RCC 7860 (cell line): ENCODE measurements at regions not wholly inside any gene's neighbourhood (a gene's known extent, or its start where the extent isn't known, plus 50 kb on each side); places are given as distances from the start of the nearest gene placed in this dataset.

Experiments
- DNase-seq: peaks from one replicate; pipeline ENCODE4 v3.0.0-alpha.2; 2015; ENCODE audit warnings: low spot score
- FAIRE-seq: peaks from 2 replicates; lab custom pipeline; 2012; peaks lifted over from hg19 to GRCh38; lab: Jason Lieb, UNC

- DNase-seq (no peak), FAIRE-seq (no peak)
Observed at GRCh38 chr7:7110706-7111105, 71.6 kb upstream of the C1GALT1 start.

DNA sequence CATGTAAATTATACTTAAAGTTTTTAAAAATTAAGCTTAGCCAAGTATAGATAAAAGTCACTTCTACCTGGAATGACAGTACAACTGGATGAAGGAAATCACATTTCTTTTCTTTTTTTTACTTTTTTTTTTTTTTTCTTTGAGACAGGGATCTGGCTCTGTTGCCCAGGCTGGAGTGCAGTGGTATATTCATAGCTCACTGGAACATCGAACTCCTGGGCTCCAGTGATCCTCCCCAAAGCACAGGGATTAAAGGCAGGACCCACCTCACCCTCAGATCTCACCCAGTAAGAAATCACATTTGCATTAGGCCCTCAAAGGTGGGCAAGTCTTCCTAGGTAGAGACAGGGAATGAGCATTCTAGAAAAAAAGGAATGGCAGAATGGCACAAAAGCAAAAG is 69.5 kb upstream of the C1GALT1 start:
- FAIRE-seq (no peak), DNase-seq (no peak)

DNA sequence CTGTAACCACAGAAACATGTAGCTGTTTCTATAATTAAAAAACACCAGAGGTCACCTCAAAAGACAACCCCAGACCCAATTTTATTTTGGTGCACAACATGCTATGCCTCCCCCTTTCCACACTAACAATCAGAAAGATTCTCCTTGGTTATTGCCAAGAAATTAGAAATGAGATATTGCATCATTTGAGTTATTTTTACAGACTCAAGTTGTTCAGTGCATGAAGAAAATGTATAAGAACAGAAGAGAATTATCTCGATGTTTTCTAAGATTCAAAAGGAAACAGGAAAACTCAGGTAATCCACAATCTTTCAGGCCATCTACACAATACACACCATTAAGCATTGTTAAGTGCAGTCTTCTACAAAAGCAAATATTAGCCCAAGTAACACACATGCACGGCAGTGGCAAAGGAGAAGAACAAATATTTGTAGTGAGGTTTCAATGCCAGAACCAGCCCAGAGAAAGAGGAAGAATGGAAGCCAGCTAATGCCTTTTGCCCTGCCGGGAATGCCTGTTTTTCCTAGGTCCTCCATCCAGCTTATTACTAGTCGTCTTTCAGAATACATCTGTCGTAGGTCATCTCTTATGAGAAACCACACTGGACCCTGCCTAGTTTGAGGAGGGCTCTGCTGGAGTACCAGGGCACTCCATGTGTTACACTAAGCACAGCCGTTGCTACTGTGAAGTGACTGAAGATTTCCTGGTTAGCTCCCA is 67.6 kb upstream of the C1GALT1 start:
- DNase-seq (no peak), FAIRE-seq (no peak)

DNA sequence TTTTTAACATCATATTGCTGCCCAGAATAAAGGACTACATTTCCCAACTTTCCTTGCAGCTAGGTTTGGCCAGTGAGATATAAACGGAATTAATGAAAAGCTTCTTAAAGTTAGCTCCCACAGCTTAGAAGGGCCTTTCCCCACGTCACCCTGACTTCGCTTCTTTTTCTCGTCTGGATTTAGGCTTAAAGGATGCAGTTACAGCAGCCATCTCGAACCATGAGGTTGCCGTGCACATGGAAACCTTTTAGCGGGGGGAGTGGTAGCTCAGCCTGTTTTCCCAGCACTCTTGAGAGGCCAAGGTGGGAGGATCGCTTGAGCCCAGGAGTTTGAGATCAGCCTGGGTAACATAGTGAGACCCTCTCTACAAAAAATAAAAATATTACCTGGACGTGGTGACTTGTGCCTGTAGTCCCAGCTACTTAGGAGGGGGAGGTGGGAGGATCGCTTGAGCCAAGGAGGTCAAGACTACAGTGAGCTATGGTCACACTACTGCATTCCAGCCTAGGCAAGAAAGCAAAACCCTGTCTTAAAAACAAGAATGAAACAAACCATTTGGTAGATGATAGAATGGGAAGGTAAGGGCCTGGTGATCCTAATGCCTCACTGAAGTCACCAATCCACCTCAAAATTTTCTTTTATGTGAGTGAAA is 64.3 kb upstream of the C1GALT1 start:
- no peak for FAIRE-seq
- DNase-seq, result no peak

- FAIRE-seq (no peak), DNase-seq (no peak)
Observed at GRCh38 chr7:7118822-7119221, 63.5 kb upstream of the C1GALT1 start.

GRCh38 chr7:7119729-7120128 is 62.6 kb upstream of the C1GALT1 start:
- FAIRE-seq (no peak), DNase-seq (no peak)

DNA sequence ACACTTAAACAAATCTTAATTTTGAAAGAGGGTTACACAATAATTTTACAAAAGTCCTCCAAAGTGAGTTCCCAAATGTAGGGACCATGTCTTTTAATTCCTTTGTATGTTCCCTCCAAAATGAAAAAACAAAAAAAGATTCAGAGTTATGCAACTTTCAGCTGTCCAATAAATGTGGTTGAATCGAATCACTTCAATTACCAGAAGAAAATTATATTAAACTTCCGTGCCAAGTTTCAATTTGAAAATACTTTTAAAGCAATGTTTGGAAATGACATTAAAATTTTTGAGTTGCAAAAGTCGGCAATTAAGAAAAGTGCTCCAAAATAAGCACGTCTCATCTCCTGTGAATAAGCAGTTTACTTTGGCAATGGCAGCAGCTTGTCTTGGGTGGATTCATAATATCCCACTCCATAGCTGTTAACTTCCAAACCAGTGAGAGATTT is 60.3 kb upstream of the C1GALT1 start:
- FAIRE-seq (no peak), DNase-seq (no peak)

DNA sequence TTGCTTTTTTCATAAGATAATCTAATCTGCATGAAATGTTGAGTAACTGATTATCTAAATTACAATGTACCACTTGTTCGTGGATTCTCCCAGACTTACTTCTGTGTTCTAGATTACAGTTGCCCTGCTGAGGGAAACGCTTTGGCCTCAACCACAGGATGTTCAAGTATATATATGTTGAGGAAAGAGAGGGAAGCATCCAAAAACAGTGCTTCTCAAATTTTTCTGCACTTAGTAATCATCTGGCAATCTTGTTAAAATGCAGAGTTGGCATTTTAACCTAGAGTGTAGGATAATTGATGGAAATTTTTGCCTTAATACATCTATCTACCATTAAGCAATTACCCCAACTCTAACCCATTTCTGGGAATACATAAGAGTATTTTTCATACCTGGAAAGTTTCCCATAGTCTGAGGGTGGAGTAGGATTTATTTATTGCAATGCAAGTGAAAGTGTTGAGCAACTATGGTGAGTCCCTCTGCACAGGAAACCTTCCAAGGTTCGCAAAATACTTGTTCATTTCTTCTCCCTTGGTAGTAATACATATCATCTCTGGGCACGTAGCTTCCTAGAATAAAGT is 59.6 kb upstream of the C1GALT1 start:
- FAIRE-seq (no peak), DNase-seq (no peak)

DNA sequence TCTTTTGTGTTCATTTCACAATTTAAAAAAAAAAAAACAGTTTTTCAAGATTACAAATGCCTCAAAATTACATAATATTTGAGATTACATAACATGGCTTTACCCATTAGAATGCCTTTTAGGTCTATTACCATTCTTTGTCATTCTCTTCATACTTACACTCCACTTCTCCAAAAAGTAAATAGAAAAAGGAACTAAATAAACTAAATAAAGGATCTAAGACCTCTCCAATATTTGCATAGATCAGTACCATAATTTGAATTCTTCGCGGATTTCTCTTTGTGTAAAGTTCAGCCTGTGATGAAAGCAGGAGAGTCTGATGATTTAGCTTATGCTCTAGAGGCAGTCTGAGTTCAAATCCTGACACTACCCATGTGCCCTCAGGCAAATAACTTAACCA is 56.4 kb upstream of the C1GALT1 start:
- no peak for FAIRE-seq
- no peak for DNase-seq

GRCh38 chr7:7127773-7128172 is 54.6 kb upstream of the C1GALT1 start:
- FAIRE-seq (no peak), DNase-seq (no peak)

GRCh38 chr7:7129381-7129780 is 53.0 kb upstream of the C1GALT1 start:
- FAIRE-seq (no peak), DNase-seq (no peak)

- DNase-seq (no peak), FAIRE-seq (no peak)
Observed at GRCh38 chr7:7131273-7131672, 51.1 kb upstream of the C1GALT1 start.
